ENCODE measurements at regions not wholly inside any gene's neighbourhood (a gene's known extent, or its start where the extent isn't known, plus 50 kb on each side); places are given as distances from the start of the nearest gene placed in this dataset.
"Not testable (repeated sequence)": the region's sequence is repeated elsewhere in the genome, so short reads cannot be mapped to it uniquely, and the experiment has no call there.

- DNase-seq (ENCODE audit: low spot score): no peak
These were observed 103.1 kb downstream of the VGLL3 start for GRCh38 chr3:86887876-86888275.

GRCh38 chr3:86880066-86880465 lies 110.9 kb downstream of the VGLL3 start:
- no peak for DNase-seq (ENCODE audit: low spot score)

GRCh38 chr3:86876504-86877181 lies 114.3 kb downstream of the VGLL3 start:
- DNase-seq (ENCODE audit: low spot score): not testable (repeated sequence)

- not testable (repeated sequence) for DNase-seq (ENCODE audit: low spot score)
These were observed 116.2 kb downstream of the VGLL3 start for GRCh38 chr3:86874790-86875189.

- DNase-seq (ENCODE audit: low spot score): no peak
These were observed 121.4 kb downstream of the VGLL3 start for GRCh38 chr3:86869566-86869965.

- DNase-seq (ENCODE audit: low spot score): no peak
These were observed 123.0 kb downstream of the VGLL3 start for GRCh38 chr3:86867982-86868381.

- no peak for DNase-seq (ENCODE audit: low spot score)
These were observed 125.4 kb downstream of the VGLL3 start for GRCh38 chr3:86865506-86865905.

GRCh38 chr3:86856711-86857110 lies 134.2 kb downstream of the VGLL3 start:
- DNase-seq (ENCODE audit: low spot score): no peak

- DNase-seq (ENCODE audit: low spot score): no peak
These were observed 141.0 kb downstream of the VGLL3 start for GRCh38 chr3:86849991-86850390.

- no peak for DNase-seq (ENCODE audit: low spot score)
These were observed 145.2 kb downstream of the VGLL3 start for GRCh38 chr3:86845726-86846125.

GRCh38 chr3:86838927-86839326 lies 152.0 kb downstream of the VGLL3 start:
- DNase-seq (ENCODE audit: low spot score): no peak

GRCh38 chr3:86837871-86838270 lies 153.1 kb downstream of the VGLL3 start:
- no peak for DNase-seq (ENCODE audit: low spot score)

- no peak for DNase-seq (ENCODE audit: low spot score)
These were observed 160.4 kb downstream of the VGLL3 start for GRCh38 chr3:86830566-86830965.

- DNase-seq (ENCODE audit: low spot score): no peak
These were observed 162.2 kb downstream of the VGLL3 start for GRCh38 chr3:86828751-86829150.

GRCh38 chr3:86827582-86827981 lies 163.4 kb downstream of the VGLL3 start:
- DNase-seq (ENCODE audit: low spot score): not testable (repeated sequence)

- no peak for DNase-seq (ENCODE audit: low spot score)
These were observed 164.7 kb downstream of the VGLL3 start for GRCh38 chr3:86826292-86826691.

GRCh38 chr3:86815880-86816279 lies 175.1 kb downstream of the VGLL3 start:
- DNase-seq (ENCODE audit: low spot score): no peak

- no peak for DNase-seq (ENCODE audit: low spot score)
These were observed 175.9 kb downstream of the VGLL3 start for GRCh38 chr3:86814918-86815655.

GRCh38 chr3:86814321-86814720 lies 176.6 kb downstream of the VGLL3 start:
- DNase-seq (ENCODE audit: low spot score): no peak

GRCh38 chr3:86801921-86802320 lies 189.0 kb downstream of the VGLL3 start:
- no peak for DNase-seq (ENCODE audit: low spot score)

- no peak for DNase-seq (ENCODE audit: low spot score)
These were observed 189.9 kb downstream of the VGLL3 start for GRCh38 chr3:86801066-86801465.

- DNase-seq (ENCODE audit: low spot score): no peak
These were observed 190.8 kb downstream of the VGLL3 start for GRCh38 chr3:86800116-86800515.

- DNase-seq (ENCODE audit: low spot score): no peak
These were observed 193.0 kb downstream of the VGLL3 start for GRCh38 chr3:86797946-86798345.
